Activated CD4-positive, alpha-beta T cell treated with anti-CD3 and anti-CD28 coated beads for 4 hours (primary cell): ENCODE measurements at regions not wholly inside any gene's neighbourhood (a gene's known extent, or its start where the extent isn't known, plus 50 kb on each side); places are given as distances from the start of the nearest gene placed in this dataset.

Experiments
- DNase-seq, 2 donors: peaks; one replicate each; pipeline ENCODE4 v3.0.0-alpha.2; 2020

DNA sequence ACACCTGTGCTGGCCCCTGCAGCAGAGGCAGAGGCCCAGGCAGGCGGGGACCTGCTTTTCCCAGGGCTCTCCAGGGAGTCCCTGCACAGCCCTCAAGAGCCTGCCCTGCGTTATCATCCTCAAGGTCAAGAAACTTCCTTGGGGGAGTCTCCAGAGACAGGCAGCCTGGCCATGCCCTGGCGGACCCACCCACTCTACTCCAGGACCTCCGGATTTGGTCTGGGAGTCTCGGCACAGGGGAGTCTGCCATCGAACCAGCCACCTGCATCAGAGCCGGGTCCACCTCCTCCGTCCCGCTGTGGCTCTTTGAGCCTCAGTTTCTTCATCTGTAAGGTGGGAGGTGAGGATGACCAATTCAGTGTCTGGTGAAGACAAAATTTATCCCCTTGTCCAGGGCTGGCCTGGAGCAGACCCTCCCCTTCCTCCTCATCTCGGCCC is 75.3 kb upstream of the TNRC6C start:
- DNase-seq = no peak

DNA sequence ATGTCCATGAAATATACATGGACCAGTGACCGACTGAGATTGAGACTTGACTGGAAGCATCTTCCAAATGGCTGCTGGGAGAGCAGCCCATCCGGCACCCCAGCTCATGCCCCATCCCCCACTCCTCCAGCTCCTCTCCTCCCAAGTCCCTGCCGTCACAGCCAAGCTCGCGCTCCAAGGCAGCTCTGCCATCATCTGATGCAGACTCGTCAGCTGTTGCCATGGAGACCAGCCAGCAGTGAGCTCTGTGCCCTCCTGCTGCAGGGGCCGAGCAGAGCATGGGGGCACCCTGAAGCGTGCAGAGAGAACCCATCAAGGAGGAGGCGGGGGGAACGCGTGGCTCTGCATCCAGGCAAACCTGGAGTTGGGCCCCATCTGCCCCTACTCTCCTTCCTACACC is 74.5 kb upstream of the TNRC6C start:
- peak in 1 of 2 donors; percentile 26 for DNase-seq

DNA sequence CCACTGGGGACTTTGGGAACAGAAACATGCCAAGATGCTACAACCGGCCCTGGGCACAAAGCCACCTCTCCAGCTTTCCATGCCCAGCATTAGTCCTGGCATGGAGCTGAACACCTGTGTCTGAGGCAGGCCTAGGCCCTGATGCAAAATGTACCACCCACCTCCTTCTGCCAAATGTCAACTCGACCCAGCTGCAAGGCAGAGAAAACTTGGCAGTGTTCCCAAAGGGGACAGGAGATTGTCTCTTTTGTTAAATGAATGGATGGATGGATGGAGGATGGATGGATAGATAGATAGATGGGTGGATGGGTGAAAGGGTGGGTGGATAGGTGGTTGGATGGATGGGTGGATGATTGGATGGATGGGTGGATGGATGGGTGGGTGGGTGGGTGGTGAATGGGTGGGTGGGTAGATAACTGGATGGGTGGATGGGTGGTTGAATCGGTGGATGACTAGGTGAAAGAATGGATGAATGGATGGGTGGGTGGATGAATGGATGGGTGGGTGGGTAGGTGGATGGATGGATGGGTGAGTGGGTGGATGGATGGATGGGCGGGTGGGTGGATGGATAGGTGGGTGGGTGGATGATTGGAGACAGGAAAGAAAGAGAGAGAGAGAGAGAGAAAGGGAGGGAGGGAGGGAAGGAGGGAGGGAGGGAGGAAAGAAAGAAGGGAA is 73.4 kb upstream of the TNRC6C start:
- DNase-seq = no peak

DNA sequence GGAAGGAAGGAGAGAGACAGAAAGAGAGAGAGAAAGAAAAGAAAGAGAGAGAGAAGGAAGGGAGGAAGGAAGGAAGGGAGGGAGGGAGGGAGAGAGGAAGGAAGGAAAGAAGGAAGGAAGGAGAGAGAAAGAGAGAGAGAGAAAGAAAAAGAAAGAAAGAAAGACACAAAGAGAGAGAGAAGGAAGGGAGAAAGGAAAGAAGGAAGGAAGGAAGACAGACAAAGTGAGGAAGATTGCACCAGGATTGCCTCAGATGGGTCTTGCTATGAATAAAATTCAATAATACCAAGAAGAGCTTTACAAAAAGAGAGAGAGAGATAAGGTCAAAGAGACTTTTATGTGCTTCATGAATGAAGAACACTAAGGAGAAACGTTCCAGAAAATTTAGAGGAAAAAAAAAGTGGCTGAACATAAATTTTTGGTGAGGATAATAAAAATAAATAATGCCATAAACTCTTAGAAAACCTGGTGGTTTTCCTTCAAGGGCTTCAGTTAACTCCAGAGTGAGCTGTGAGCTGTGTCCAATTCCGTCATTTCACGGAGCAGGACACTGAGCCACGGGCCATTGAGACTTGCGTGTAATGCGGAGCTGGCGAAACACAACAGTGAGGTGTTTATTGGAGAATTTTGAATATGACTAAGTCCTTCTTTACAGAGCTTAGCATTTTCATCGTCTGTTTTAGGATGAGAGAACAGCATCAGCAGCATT is 72.7 kb upstream of the TNRC6C start:
- DNase-seq = no peak

DNA sequence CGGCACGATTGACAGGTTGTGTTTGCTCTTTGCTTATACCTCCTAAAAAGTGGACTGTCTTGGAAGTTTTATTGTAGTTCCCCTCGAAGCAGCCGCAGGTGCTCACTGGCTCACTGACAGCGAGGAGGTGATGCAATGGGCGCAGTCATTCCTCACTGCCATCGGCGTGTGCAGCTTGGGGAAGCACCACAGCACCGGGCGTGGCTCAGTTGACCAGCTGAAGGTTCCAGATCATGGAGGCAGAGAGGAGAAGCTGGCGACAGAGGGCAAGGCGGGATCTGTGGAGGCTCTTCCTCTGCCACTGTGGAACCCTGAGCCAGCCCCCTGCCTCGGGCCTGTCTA is 72.1 kb upstream of the TNRC6C start:
- DNase-seq = no peak

DNA sequence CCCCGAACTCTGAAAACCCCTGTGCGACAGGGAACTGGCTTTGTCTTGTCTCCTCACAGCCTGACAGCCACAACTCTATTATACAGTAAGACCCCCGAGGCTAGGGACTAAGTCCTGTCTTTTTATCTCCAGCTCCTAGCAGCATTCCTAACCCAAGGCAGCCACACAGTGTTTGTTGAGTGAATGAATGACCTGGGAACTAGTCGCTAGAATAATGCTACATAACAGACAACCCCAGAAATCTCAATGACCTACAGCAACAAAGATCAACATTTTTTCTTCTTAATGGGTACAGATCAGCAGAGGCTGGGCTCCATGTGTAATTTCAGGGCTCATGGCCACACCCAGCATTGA is 71.4 kb upstream of the TNRC6C start:
- no peak for DNase-seq

DNA sequence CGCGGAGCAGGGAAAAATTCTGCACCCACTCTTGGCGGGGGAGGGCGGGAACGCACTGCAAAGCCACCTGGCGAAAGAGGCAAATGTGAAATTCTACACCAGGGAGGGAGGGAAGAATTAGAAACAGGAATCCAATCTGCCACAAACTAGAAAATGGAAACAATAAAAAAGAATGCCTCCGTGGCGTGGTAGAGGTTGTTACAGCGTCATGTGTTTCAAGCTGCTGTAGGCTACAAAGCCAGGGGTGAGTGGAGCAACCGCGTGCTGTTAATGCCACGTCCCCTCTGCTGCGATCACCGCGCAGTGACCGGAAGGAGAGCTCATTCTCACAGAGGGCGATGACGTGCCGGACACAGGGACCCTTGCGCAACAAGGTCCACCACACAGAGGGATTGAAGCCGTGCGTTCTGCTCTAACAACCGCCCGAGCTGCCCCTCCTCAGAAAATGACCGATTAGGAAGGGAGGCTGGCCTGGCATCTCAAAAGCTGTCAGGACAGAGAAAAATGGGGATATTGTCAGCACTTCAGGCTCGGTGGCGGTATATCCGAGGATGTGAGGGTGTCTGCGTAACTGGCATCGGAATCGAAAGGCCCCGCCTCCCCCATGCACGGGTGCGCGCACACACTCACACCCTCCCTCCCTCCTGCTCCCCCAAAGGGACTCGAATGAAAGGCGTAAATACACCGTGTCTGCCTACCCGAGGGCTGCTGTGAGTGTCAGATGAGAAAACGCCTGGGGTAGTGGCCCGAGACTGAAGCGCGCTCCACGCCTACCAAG is 70.8 kb upstream of the TNRC6C start:
- DNase-seq = peak; percentile 74 to 79

DNA sequence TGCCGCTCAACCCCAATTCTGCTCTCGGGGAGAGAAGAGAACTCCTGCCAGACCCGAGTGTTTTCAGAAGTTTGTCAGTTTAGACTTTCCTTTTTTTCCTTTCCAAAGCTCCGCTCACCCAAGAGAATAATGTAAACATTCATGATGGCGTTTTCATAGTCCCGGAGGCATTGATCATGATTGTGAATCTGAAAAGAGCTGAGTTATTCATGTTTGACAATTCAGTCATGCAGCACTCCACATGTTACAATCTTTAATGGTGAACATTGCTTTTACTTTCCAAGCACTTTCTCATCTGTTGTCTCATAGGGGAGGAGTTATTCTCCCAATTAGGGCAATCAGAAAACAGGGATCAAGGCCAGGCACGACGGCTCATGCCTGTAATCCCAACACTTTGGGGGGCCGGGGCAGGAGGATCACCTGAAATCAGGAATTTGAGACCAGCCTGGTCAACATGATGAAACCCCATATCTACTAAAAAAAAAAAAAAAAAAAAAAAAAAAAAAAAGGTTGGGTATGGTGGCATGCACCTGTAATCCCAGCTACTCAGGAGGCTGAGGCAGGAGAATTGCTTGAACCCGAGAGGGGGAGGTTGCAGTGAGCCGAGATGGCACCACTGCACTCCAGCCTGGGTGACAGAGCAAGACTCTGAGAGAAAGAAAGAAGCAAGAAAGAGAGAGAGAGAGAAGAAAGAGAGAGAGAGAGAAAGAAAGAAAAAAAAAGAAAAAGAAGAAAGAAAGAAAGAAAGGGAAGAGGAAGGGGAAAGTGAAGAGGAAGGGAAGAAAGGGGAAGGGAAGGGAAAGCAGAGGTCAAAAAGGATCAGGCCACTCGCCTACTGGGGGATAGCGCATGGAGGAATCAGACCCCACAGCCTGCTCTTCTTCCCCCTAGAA is 70.0 kb upstream of the TNRC6C start:
- no peak for DNase-seq

DNA sequence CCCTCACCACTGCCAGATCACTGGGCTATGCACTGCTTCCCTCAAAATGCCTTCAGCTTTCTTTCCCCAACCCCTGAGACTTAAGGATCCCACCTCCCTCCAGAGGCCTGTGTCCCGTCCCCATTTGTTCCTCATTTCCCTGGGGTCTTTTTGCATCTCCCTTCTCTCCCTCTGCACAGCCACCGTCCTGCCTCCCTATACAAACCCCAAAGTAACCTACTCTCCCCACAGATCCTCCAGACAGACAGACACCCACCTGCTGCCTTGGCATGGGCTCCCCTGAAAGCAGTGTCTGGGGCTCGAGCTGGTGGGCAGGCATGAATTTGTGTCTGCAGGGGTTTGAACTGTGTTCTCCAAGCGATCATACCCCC is 69.4 kb upstream of the TNRC6C start:
- no peak for DNase-seq

DNA sequence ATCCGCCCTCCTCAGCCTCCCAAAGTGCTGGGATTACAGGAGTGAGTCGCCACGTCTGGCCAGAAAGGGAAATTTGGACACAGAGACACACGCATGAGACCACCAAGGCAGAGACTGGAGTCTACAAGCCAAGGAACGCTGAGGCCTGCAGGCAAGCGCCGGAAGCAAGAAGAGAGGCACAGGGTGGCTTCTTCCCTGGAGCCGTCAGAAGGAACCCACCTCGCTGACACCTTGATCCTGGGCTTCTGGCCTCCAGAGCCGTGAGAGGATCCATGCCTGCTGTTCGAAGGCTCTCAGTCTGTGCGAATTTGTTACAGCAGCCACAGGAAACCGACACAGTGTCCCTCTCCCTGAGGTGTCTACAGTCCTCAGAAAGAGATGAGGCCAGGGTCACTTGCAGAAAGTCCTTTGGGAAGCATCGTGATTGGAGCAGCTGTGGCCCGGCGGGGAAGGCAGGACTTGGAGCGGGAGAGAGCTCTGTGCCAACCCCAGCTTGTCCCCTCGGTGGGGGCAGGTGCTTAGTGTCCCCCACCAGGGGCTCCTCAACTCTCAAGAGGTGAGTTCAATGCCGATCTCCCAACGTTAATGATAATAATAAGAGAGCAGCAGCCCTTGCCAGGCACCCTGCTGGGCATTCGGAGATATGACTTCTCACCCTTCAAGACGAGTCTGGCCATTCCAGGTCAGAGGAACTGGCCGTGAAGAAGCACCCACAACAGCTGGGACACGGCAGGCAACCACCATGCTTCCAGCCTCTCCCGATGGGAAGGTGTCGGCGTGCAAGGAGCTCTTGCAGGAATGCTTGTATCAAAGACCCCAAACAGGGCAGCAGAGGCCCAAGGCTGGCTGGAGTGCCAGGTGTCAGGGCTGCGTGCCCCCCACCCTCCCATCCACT is 68.4 kb upstream of the TNRC6C start:
- no peak for DNase-seq

DNA sequence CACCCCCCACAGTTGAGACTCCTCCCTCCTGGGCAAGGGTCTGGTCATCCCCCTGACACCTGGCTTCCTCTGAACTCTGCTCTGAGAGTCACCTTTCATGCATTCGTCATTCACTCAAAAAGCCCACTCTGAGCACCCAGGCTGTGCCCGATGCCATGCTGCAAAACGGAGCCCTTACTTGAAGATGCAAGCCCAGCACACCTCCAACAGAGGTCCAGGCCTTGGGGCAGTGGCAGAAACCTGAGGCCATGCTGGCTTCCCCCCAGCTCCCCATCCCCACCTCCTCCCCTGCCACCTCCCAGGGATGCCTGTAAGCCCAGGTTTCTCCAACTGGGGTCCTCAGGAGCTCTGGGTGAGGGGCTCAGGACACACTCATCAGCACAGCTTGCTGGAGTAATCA is 67.7 kb upstream of the TNRC6C start:
- DNase-seq = no peak

DNA sequence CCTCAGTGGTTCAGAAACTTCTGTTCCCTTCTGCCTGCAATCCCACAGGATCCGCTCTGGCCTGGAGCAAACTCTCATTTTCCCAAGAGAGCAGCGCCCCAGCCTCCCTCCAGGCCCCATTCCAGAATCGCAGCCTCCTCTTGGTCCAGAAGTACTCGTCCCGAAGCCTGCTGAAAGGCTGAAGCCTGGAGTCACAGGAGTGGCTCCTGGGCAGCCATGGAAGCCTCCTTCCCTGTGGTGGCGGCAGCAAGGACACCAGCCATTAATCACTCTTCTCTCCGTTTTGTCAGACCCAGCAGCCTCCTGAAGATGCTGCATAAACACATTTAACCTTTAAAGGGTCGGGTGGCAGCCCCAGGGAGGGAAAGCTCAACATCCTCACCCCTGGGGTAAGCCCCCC is 66.9 kb upstream of the TNRC6C start:
- DNase-seq = no peak

DNA sequence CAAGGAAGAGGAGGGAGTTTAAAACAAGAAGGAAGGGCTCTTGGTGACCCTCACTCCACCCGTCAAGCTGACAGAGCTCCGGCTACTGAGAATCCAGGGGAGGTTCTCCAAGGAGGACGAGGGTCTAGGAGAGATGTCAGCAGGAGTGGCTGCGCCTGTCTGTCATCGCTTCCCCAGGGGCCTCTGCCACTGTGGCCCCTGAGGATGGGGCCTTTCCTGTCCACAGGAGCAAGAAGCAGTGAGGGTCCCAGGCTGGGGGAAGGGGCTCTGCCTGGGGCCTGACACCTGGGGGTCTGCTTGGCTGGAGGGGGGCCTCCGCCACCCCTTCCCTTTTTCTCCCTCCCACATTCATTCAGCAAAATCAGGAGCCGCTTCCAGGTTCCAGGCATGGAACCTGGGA is 66.5 kb upstream of the TNRC6C start:
- no peak for DNase-seq

DNA sequence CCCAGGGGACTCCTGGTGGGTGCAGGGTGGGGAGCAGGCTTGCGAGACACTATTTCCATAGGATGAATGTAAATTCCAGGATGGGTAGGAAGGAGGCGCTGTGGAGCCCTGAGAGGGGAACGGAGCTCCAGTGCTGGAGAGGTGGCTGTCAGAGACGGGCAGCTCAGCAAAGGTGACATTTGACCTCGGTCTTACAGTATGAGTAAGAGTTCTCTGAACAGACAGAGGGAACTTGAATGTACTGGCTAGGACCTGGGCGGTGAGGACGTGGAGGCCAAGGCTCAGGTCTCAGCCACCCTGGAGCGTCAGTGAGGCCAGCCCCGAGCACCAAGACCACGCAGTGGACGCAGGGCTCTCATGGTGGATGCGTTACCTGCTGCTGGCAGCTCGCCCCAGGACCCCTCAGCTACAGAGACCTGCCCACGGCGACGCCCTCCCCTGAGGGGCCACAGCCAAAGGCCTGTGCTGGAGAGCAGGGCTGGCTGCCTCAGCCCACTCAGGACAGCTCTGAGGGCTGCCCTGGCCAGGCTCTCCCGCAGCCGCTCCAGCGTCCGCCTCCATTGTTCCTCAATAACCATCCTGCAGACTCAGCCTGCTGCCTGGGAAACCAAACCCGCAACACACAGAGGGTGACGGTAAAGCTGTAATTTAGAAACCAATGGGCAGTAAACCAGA is 65.9 kb upstream of the TNRC6C start:
- no peak for DNase-seq

DNA sequence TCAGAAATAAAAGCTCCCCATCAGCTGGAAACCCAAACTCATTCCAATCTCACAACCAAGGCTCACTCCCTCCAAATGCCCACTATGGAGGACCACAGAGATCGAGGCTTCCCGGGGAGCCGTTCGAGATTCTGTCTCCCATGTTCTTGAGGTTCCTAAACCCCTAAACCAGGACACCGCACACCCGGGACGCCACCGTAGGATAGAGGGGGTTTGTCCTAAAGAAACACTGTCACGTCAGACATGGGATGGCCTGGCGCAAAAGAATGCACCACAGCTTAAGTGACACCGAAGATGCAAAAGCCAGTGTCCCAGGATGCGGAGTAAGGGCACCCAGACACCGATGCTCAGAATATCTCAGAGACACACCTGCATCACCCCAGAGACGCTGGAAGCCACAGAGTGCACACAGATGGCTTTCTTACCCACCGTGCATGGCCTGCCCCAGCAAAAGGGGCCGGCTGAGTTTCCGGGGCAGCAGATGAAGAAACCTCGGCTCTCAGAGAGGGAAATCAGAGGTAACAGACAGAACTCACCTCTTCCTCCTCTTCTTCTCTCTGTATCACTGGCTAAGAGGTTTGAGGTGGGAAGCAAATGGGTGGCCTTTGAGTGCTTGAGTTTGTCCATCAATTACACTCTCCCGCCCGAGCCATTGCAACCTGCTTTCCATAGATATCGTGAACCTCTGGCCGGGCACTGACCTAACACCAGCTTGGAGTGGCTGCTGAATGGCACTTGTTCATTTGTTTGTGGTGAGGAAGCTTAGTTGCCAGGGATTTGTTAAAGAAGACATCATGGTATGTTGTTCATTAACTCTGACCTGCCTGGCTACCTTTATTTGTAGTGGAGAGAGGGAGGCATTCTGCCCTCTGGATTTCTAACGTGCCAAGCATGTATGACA is 65.1 kb upstream of the TNRC6C start:
- DNase-seq = no peak

DNA sequence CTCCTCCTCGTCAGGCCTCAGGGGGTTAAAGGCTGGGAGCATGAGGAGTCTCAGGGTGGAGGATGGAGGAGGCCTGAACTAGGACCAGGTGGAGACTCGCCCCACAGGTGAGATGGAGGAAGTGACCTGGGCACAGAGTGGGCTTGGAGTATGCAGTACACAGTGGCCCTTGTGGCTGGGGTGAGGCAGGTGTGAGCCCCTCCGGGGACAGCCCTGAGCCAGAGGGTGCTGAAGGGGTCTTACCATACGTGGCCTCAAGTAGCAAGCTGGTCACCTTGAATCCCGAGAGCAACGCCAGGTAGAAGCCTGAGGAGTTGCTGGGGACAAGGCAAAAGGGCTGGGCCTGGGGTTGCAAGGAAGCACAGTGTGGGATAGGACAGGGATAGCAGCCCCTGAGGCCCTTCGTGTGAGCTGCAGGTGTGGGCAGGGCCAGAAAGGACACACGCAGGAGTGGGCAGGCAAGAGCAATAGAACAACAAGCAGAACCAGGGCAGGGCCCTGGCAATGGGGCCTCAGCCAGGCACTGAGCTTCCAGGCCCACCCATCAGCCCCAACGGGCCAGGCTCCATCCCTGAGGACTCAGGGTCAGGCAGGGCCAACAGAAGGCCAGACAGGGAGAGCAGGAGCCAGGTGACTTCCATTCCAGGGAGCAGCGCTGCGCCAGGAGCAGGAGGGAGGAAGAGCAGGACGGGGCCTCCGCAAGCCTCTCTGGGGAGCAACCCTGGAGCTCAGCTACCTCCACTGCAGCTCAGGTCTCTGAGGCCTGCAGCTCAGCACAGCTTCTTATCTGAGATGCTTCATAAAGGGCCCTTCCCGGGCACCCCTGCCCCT is 64.2 kb upstream of the TNRC6C start:
- no peak for DNase-seq

DNA sequence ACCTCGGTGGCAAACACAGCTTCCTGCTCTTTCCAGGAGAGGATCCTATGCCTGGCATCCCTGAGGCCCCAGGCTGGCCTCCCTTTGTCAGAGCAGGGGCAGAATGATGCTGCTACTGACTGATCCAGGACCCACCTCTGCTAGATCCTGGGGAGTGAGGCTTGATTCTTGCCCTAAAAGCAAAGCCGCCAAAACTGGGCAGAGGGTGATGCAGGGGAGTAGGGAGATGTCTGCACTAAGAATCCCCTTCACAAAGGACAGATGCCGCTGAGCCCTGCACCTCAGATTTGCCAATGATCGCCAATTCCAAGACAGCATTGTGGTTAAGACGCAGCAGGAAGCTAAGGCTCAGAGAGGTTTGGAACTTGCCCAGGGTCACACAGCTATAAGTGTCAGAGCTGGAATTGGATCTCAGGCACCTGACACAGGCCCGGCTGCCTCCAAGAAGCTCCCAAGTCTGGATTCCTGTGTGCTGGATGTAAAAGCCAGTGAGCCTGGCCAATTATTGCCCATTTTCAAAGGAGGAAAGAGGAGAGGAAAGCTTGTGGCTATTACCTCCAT is 60.7 kb upstream of the TNRC6C start:
- no peak for DNase-seq

DNA sequence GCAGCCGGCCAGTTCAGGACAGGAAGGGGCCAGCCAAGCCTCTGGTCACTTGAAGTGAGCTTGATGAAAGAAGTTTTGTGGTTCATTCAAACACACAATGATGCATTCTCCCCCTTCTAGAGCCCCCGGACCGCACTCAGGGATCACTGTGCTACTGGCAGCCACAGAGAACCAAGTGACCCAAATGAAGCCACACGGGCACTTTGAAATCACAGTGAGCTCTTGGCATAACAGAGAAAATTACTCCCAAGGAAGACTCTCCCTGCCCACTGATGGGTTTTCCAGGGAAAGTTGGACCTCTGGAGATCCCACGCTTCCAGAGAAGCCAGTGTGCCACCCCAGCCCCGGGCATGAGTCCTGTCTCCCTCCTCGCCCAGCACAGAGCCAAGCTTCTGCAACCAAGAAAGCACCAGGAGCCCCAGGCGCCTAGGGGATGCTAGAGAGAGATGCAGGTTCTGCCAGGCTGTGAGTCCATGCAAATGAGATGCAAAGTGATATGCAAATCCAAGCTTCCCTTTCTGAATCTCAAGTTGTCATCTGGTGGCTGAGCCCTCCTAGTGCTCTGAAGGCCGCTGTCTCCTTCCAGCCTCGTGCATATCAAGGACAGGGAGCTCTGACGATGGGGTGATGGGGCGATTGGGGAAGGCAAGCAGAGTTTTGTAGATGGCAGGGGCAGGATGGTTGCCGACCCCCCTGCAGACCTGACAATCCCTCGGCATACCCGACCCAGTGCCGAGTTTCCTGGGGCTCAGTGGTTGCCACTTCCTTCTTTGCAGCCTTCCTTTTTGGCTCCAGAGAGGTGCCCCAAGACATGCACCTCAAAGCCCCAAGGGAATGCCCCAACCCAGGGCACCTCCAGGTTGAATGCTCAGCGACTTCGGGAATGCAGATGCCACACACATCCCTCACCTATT is 59.7 kb upstream of the TNRC6C start:
- DNase-seq = no peak
